ENCODE measurements at regions not wholly inside any gene's neighbourhood (a gene's known extent, or its start where the extent isn't known, plus 50 kb on each side); places are given as distances from the start of the nearest gene placed in this dataset.

DNA sequence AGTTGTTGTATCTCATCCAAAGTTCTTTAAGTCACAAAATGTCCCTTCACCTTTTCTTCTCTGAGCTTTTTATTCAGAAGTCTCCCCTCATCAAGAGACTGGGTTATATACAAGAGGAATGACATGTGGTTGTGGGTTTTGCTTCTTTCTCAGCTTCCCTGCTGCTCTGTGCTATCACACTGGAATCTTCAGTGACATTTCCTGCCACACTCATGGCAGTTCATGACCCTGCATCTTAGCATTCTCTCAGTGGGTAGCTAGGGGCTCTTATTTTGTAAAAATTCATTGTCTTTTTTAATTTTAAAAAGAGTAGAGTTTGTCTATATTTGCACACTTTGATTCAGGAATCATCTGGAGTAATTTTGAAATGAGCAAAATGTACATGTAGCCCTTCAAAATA lies 236.9 kb upstream of the TMEM229A start:
- TF ChIP-seq, protein P1, sequence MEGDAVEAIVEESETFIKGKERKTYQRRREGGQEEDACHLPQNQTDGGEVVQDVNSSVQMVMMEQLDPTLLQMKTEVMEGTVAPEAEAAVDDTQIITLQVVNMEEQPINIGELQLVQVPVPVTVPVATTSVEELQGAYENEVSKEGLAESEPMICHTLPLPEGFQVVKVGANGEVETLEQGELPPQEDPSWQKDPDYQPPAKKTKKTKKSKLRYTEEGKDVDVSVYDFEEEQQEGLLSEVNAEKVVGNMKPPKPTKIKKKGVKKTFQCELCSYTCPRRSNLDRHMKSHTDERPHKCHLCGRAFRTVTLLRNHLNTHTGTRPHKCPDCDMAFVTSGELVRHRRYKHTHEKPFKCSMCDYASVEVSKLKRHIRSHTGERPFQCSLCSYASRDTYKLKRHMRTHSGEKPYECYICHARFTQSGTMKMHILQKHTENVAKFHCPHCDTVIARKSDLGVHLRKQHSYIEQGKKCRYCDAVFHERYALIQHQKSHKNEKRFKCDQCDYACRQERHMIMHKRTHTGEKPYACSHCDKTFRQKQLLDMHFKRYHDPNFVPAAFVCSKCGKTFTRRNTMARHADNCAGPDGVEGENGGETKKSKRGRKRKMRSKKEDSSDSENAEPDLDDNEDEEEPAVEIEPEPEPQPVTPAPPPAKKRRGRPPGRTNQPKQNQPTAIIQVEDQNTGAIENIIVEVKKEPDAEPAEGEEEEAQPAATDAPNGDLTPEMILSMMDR (IDR thresholded peaks at IDR 0.05; ENCODE audit: insufficient read depth, low read length): no peak
- TF ChIP-seq POLR2AphosphoS5 (IDR thresholded peaks at IDR 0.05; ENCODE audit: low read depth): no peak
- TF ChIP-seq, protein P2, sequence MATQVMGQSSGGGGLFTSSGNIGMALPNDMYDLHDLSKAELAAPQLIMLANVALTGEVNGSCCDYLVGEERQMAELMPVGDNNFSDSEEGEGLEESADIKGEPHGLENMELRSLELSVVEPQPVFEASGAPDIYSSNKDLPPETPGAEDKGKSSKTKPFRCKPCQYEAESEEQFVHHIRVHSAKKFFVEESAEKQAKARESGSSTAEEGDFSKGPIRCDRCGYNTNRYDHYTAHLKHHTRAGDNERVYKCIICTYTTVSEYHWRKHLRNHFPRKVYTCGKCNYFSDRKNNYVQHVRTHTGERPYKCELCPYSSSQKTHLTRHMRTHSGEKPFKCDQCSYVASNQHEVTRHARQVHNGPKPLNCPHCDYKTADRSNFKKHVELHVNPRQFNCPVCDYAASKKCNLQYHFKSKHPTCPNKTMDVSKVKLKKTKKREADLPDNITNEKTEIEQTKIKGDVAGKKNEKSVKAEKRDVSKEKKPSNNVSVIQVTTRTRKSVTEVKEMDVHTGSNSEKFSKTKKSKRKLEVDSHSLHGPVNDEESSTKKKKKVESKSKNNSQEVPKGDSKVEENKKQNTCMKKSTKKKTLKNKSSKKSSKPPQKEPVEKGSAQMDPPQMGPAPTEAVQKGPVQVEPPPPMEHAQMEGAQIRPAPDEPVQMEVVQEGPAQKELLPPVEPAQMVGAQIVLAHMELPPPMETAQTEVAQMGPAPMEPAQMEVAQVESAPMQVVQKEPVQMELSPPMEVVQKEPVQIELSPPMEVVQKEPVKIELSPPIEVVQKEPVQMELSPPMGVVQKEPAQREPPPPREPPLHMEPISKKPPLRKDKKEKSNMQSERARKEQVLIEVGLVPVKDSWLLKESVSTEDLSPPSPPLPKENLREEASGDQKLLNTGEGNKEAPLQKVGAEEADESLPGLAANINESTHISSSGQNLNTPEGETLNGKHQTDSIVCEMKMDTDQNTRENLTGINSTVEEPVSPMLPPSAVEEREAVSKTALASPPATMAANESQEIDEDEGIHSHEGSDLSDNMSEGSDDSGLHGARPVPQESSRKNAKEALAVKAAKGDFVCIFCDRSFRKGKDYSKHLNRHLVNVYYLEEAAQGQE (IDR thresholded peaks at IDR 0.05; ENCODE audit: insufficient replicate concordance, low read depth): no peak

Measured in HL-60 (cell line).